H1 (cell line): ENCODE measurements at regions not wholly inside any gene's neighbourhood (a gene's known extent, or its start where the extent isn't known, plus 50 kb on each side); places are given as distances from the start of the nearest gene placed in this dataset.

ENCODE experiments used
- CTCF ChIA-PET: fragments of 300-600 bp; sonication (Branson Sonifier 250); formaldehyde crosslinking; loops from one replicate; lab custom pipeline; 2021; ENCODE audit not compliant: partially characterized antibody; lab: Charles Lee
- POLR2A ChIA-PET: fragments of 300-600 bp; sonication (Branson Sonifier 250); formaldehyde crosslinking; loops from one replicate; lab custom pipeline; 2021; ENCODE audit warnings: inconsistent platforms; ENCODE audit not compliant: partially characterized antibody; lab: Charles Lee
- DNase-seq, 2 experiments: peaks; one replicate each; pipeline versions ENCODE4 v3.0.0 to v3.0.0-alpha.2; 2010 to 2022; ENCODE audit warnings: low spot score in 2 of 2, low read depth in 1 of 2, mixed read lengths in 1 of 2
- FAIRE-seq: peaks from 2 replicates; lab custom pipeline; 2011; peaks lifted over from hg19 to GRCh38; lab: Jason Lieb, UNC
- H2AFZ ChIP-seq: 2 replicates; pipeline ENCODE4 v1.8.1; 2012; ENCODE audit warnings: low read length, inconsistent platforms
- H2AK5ac ChIP-seq: 2 replicates; pipeline ENCODE4 v1.6.1; 2013; ENCODE audit warnings: low read depth, low read length
- H2BK120ac ChIP-seq: replicated peaks from 2 replicates; pipeline ENCODE3; 2013; ENCODE audit warnings: low read depth, low read length, inconsistent platforms
- H2BK12ac ChIP-seq: 2 replicates; pipeline ENCODE4 v1.6.1; 2013; ENCODE audit warnings: low read depth, low read length
- H2BK15ac ChIP-seq: 2 replicates; pipeline ENCODE4 v1.6.1; 2013; ENCODE audit warnings: low read length
- H2BK20ac ChIP-seq: 2 replicates; pipeline ENCODE4 v1.6.1; 2013; ENCODE audit warnings: low read length
- H2BK5ac ChIP-seq: 2 replicates; pipeline ENCODE4 v1.6.1; 2013; ENCODE audit warnings: low read depth, low read length
- H3K14ac ChIP-seq: 2 replicates; pipeline ENCODE4 v1.6.1; 2013; ENCODE audit warnings: inconsistent platforms; ENCODE audit not compliant: insufficient read length
- H3K18ac ChIP-seq: 2 replicates; pipeline ENCODE4 v1.6.1; 2013; ENCODE audit warnings: low read length; ENCODE audit errors: extremely low read depth
- H3K23ac ChIP-seq: 2 replicates; pipeline ENCODE4 v1.6.1; 2013; ENCODE audit warnings: inconsistent platforms; ENCODE audit not compliant: insufficient read length
- H3K23me2 ChIP-seq: 2 replicates; pipeline ENCODE4 v1.6.1; 2013; ENCODE audit warnings: low read depth, low read length
- H3K27ac ChIP-seq: 2 replicates; pipeline ENCODE4 v1.6.1; 2011; ENCODE audit warnings: low read depth, low read length, inconsistent platforms
- H3K27me3 ChIP-seq, 4 experiments: replicated peaks in 1 of 4; 1 replicate in 1 of 4; 2 replicates in 3 of 4; pipeline versions ENCODE4 v1.6.1 to v1.8.1; 2011 to 2013; ENCODE audit warnings: low read length in 3 of 4, mild to moderate bottlenecking in 3 of 4, inconsistent platforms in 2 of 4, mixed read lengths in 2 of 4, moderate library complexity in 1 of 4; ENCODE audit not compliant: control insufficient read depth in 3 of 4, insufficient read depth in 3 of 4; ENCODE audit errors: extremely low read depth in 1 of 4
- H3K36me3 ChIP-seq, 4 experiments: 2 replicates each; pipeline versions ENCODE4 v1.6.1 to v1.8.1; 2011 to 2013; ENCODE audit warnings: mild to moderate bottlenecking in 4 of 4, low read length in 3 of 4, moderate library complexity in 2 of 4, control low read depth in 1 of 4, inconsistent platforms in 1 of 4; ENCODE audit not compliant: insufficient read depth in 4 of 4, control insufficient read depth in 2 of 4
- H3K4ac ChIP-seq: replicated peaks from 2 replicates; pipeline ENCODE3; 2013; ENCODE audit warnings: low read length, low read depth, mixed read lengths, inconsistent platforms; ENCODE audit not compliant: insufficient read length
- H3K4me1 ChIP-seq, 4 experiments: replicated peaks in 1 of 4; 1 replicate in 1 of 4; 2 replicates in 3 of 4; pipeline versions ENCODE4 v1.6.1 to v1.8.1; 2011 to 2013; ENCODE audit warnings: low read length in 3 of 4, inconsistent platforms in 2 of 4, mixed read lengths in 1 of 4; ENCODE audit not compliant: insufficient read depth in 4 of 4, control insufficient read depth in 3 of 4
- H3K4me2 ChIP-seq, 2 experiments: 2 replicates each; pipeline versions ENCODE4 v1.6.1 to v1.8.1; 2011 to 2013; ENCODE audit warnings: low read depth in 2 of 2, low read length in 2 of 2, control low read depth in 1 of 2, inconsistent platforms in 1 of 2, mild to moderate bottlenecking in 1 of 2; ENCODE audit not compliant: insufficient read depth in 1 of 2
- H3K4me3 ChIP-seq, 4 experiments: fragments of 200-600, 300-600 bp in 1 of 4; sonication (generic), shearing (Covaris generic), sonication (Bioruptor Twin) in 1 of 4; 2 replicates each; pipeline versions ENCODE4 v1.5.1 to v1.8.1; 2011 to 2016; ENCODE audit warnings: low read length in 4 of 4, low read depth in 3 of 4, control low read depth in 2 of 4, inconsistent platforms in 2 of 4, mild to moderate bottlenecking in 2 of 4, mixed read lengths in 1 of 4, moderate library complexity in 1 of 4; ENCODE audit not compliant: insufficient read depth in 2 of 4; ENCODE audit errors: extremely low read depth in 1 of 4
- H3K56ac ChIP-seq: replicated peaks from 2 replicates; pipeline ENCODE3; 2013; ENCODE audit warnings: low read depth, mild to moderate bottlenecking, mixed read lengths, low read length, inconsistent platforms; ENCODE audit not compliant: insufficient read length
- H3K79me1 ChIP-seq: 2 replicates; pipeline ENCODE4 v1.6.1; 2013; ENCODE audit warnings: low read depth, low read length, control low read depth
- H3K79me2 ChIP-seq, 2 experiments: 2 replicates each; pipeline versions ENCODE4 v1.6.1 to v1.8.1; 2012 to 2013; ENCODE audit warnings: low read length in 2 of 2, mild to moderate bottlenecking in 2 of 2, inconsistent platforms in 1 of 2; ENCODE audit not compliant: insufficient read depth in 2 of 2, control insufficient read depth in 1 of 2
- H3K9ac ChIP-seq, 4 experiments: replicated peaks in 1 of 4; 1 replicate in 1 of 4; 2 replicates in 3 of 4; pipeline versions ENCODE4 v1.6.1 to v1.8.1; 2011 to 2013; ENCODE audit warnings: low read depth in 3 of 4, low read length in 3 of 4, control low read depth in 2 of 4, mild to moderate bottlenecking in 2 of 4, moderate library complexity in 2 of 4, inconsistent platforms in 1 of 4; ENCODE audit errors: extremely low read depth in 1 of 4
- H3K9me3 ChIP-seq, 2 experiments: 2 replicates each; pipeline versions ENCODE4 v1.6.1 to v1.8.1; 2012 to 2013; ENCODE audit warnings: mild to moderate bottlenecking in 2 of 2, moderate library complexity in 2 of 2, control low read depth in 1 of 2, inconsistent platforms in 1 of 2, low read depth in 1 of 2, low read length in 1 of 2, mixed read lengths in 1 of 2; ENCODE audit not compliant: insufficient read depth in 2 of 2
- H4K20me1 ChIP-seq, 2 experiments: replicated peaks in 1 of 2; 2 replicates each; pipeline versions ENCODE3 to v1.8.1; 2011 to 2013; ENCODE audit warnings: inconsistent platforms in 2 of 2, low read length in 2 of 2, mild to moderate bottlenecking in 1 of 2; ENCODE audit not compliant: insufficient read depth in 2 of 2, control insufficient read depth in 1 of 2
- H4K5ac ChIP-seq: 2 replicates; pipeline ENCODE4 v1.6.1; 2013; ENCODE audit warnings: low read length, low read depth, mixed read lengths, inconsistent platforms; ENCODE audit not compliant: insufficient read length
- H4K8ac ChIP-seq: 2 replicates; pipeline ENCODE4 v1.8.0; 2013; ENCODE audit warnings: mild to moderate bottlenecking, moderate library complexity, low read length, inconsistent platforms; ENCODE audit not compliant: insufficient read depth; ENCODE audit errors: extremely low read depth
- H4K91ac ChIP-seq: replicated peaks from 2 replicates; pipeline ENCODE3; 2013; ENCODE audit warnings: low read length, mixed read lengths, inconsistent platforms; ENCODE audit not compliant: insufficient read length
- CBX8 ChIP-seq: fragments of 300-800, 300-1000 bp; sonication (generic); IDR thresholded peaks from 2 replicates; pipeline ENCODE4 v1.7.1; 2016; ENCODE audit warnings: low read depth, low read length, borderline replicate concordance
- EZH2 ChIP-seq: fragments of 200-600 bp; sonication (generic); IDR thresholded peaks from 2 replicates; pipeline ENCODE4 v1.7.1; 2012; ENCODE audit warnings: low read depth, mild to moderate bottlenecking, moderate library complexity, low read length, inconsistent platforms; ENCODE audit not compliant: severe bottlenecking
- MAFK ChIP-seq: IDR thresholded peaks from 2 replicates; pipeline ENCODE4 v1.6.1; 2012; ENCODE audit warnings: low read depth, mild to moderate bottlenecking, improper control_type of control experiment, low read length
- POU5F1 ChIP-seq: IDR thresholded peaks from 2 replicates; pipeline ENCODE4 v1.6.1; 2011; ENCODE audit warnings: low read depth, mild to moderate bottlenecking, low read length, moderate library complexity
- RFX5 ChIP-seq: IDR thresholded peaks from 2 replicates; pipeline ENCODE4 v1.6.1; 2011; ENCODE audit warnings: low read depth, low read length, improper control_type of control experiment, borderline replicate concordance
- YY1 ChIP-seq: IDR thresholded peaks from 2 replicates; pipeline ENCODE4 v1.6.1; 2011; ENCODE audit warnings: low read depth, mild to moderate bottlenecking, low read length
- whole genome bisulfite sequencing, 2 experiments: shearing (Covaris generic) in 1 of 2; methylation state at CpG; one replicate each; pipeline versions ENCODE4 v1.1.6 to v1.1.7; 2013 to 2015; ENCODE audit warnings: low lambda C conversion rate in 2 of 2, mixed read lengths in 2 of 2, inconsistent platforms in 1 of 2, low coverage in 1 of 2, missing lambda C conversion rate in 1 of 2; ENCODE audit not compliant: insufficient replicate concordance in 2 of 2, insufficient coverage in 1 of 2, insufficient read length in 1 of 2; ENCODE audit errors: extremely low coverage in 1 of 2, missing lambda C conversion rate in 1 of 2; 5-methylcytosine and 5-hydroxymethylcytosine counted together
- TF ChIP-seq, protein P1 (sequence below): IDR thresholded peaks from 2 replicates; pipeline ENCODE4 v1.6.1; 2011; ENCODE audit warnings: low read depth, mild to moderate bottlenecking, low read length; ENCODE audit not compliant: insufficient read depth
- TF ChIP-seq, protein P2 (sequence below), 3 experiments: IDR thresholded peaks; 1 replicate in 2 of 3; 2 replicates in 1 of 3; pipeline versions ENCODE4 v1.5.1 to v1.6.1; 2011; ENCODE audit warnings: low read length in 3 of 3, mild to moderate bottlenecking in 3 of 3, inconsistent platforms in 2 of 3, low read depth in 1 of 3, moderate library complexity in 1 of 3; ENCODE audit not compliant: insufficient read depth in 1 of 3; ENCODE audit errors: control extremely low read depth in 1 of 3

DNA sequence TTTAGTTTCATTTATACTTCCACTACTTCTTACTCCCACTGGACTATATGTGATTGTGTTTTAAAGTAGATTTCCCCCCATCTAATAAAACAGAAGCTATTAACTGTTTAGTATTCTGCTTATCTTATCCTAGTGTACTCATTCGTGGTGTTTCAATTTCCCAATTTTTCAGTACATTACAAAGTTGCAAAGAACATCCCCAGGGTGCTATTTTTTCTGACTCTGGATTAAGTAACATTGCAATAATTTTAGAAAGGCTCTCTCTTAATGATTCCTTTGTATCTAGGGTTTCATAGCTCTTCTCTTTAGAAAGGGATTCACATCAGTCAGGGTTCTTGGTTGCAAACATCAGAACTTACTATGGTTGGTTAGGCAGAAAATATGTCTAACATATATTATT lies 317.9 kb upstream of the DIPK2B start:
- Histone ChIP-seq H3K27me3 (no peaks in the 10 kb centered on the region), H3K4me3 (no peak overlapping the region), H3K23me2 (no peaks in the 10 kb centered on the region; the same call in 1 of the 2 replicates), H2BK15ac (no peak overlapping the region), H3K18ac (no peak overlapping the region), H3K27ac (no peak overlapping the region), H2AK5ac (no peak overlapping the region), H3K9me3 (no peaks in the 10 kb centered on the region), H3K9ac (no peak overlapping the region), H2BK12ac (no peak overlapping the region), H3K79me1 (no peaks in the 10 kb centered on the region), H3K14ac (no peak overlapping the region), H3K4me2 (no peak overlapping the region), H3K4me1 (no peaks in the 10 kb centered on the region), H2BK20ac (no peak overlapping the region), H3K23ac (no peak overlapping the region), H2AFZ (no peak overlapping the region), H3K36me3 (no peaks in the 10 kb centered on the region), H4K20me1 (no peaks in the 10 kb centered on the region), H2BK120ac (no peak overlapping the region), H4K91ac (no peak overlapping the region), H2BK5ac (no peak overlapping the region), H4K8ac (no peak overlapping the region), H4K5ac (no peak overlapping the region), H3K4ac (no peak overlapping the region), H3K79me2 (no peaks in the 10 kb centered on the region), H3K56ac (no peak overlapping the region)
- ChIA-PET CTCF (no interaction called here), POLR2A (no interaction called here)
- DNase-seq (no peak), FAIRE-seq (no peak)
- TF ChIP-seq EZH2 (no peak), MAFK (no peak), POU5F1 (no peak), YY1 (no peak), CBX8 (no peak), RFX5 (no peak)
- TF ChIP-seq, protein P1, sequence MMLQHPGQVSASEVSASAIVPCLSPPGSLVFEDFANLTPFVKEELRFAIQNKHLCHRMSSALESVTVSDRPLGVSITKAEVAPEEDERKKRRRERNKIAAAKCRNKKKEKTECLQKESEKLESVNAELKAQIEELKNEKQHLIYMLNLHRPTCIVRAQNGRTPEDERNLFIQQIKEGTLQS, result no peak
- TF ChIP-seq, protein P2, sequence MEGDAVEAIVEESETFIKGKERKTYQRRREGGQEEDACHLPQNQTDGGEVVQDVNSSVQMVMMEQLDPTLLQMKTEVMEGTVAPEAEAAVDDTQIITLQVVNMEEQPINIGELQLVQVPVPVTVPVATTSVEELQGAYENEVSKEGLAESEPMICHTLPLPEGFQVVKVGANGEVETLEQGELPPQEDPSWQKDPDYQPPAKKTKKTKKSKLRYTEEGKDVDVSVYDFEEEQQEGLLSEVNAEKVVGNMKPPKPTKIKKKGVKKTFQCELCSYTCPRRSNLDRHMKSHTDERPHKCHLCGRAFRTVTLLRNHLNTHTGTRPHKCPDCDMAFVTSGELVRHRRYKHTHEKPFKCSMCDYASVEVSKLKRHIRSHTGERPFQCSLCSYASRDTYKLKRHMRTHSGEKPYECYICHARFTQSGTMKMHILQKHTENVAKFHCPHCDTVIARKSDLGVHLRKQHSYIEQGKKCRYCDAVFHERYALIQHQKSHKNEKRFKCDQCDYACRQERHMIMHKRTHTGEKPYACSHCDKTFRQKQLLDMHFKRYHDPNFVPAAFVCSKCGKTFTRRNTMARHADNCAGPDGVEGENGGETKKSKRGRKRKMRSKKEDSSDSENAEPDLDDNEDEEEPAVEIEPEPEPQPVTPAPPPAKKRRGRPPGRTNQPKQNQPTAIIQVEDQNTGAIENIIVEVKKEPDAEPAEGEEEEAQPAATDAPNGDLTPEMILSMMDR (IDR thresholded peaks at IDR 0.05; ENCODE audit: control extremely low read depth in 1 of 3, insufficient read depth in 1 of 3, low read depth in 1 of 3, low read length in 3 of 3), result no peak
- 86% methylated on average over 1 of the region's 1 CpG; no CpG with 5 or more reads in 1 of the 2 experiments for WGBS, 2 experiments
